ENCODE measurements at regions not wholly inside any gene's neighbourhood (a gene's known extent, or its start where the extent isn't known, plus 50 kb on each side); places are given as distances from the start of the nearest gene placed in this dataset.
"Not testable (repeated sequence)": the region's sequence is repeated elsewhere in the genome, so short reads cannot be mapped to it uniquely, and the experiment has no call there.

DNA sequence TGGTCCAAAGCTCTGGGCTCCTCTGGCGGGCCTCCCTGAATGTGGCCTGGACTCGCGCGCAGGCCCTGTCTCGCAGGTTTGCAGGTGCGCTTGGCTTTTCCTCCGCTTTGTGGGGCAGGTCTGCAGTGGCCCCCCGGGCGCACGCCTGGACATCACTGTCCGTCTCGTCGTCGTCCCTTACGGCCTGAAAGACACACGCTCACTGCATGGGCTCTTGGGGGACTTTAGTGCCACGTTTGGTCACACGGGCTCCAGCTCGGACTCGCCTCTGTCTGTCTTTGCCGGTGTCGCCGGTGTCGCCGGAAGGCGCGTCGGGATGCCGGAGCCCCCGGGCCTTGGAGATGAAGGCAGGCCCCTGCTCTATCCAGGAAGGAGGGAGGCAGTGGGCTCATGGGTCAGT lies 1419.9 kb upstream of the PCDH10 start:
- POLR2A ChIA-PET; H3K4me2 ChIP-seq (ENCODE audit: control insufficient read depth, insufficient read depth); FAIRE-seq; H3K9me3 ChIP-seq (replicated peaks; ENCODE audit: control insufficient read depth, insufficient read depth, low read length); SMC1A ChIA-PET (ENCODE audit: uncharacterized antibody, unreplicated experiment); ATAC-seq; H3K27me3 ChIP-seq (replicated peaks in 1 of 2; ENCODE audit: control insufficient read depth in 2 of 2, insufficient read depth in 2 of 2, low read length in 1 of 2); RAD21 ChIA-PET (ENCODE audit: unreplicated experiment); H3K79me2 ChIP-seq (ENCODE audit: control insufficient read depth, insufficient read depth, low read length); intact Hi-C loops (cut with micrococcal nuclease; ENCODE audit: unreplicated experiment); H3K27ac ChIP-seq (ENCODE audit: control insufficient read depth, insufficient read depth); H3K4me3 ChIP-seq; in situ Hi-C loops (cut with MboI); DNase-seq (ENCODE audit: low read depth, low spot score); H3K9ac ChIP-seq (ENCODE audit: control insufficient read depth, insufficient read depth, low read length); BruUV-seq (replicated peaks); H3K36me3 ChIP-seq (ENCODE audit: control insufficient read depth in 2 of 2, insufficient read depth in 2 of 2, low read length in 1 of 2); H3K4me1 ChIP-seq (ENCODE audit: control insufficient read depth, insufficient read depth, low read length); CTCF ChIA-PET; H2AFZ ChIP-seq (ENCODE audit: control insufficient read depth, low read depth, low read length); H4K20me1 ChIP-seq (ENCODE audit: control insufficient read depth, insufficient read depth): not testable (repeated sequence)
- WGBS (ENCODE audit: insufficient coverage, insufficient replicate concordance, low lambda C conversion rate, missing lambda C conversion rate), result 93% methylated on average over 23 of the region's 30 CpGs

DNA sequence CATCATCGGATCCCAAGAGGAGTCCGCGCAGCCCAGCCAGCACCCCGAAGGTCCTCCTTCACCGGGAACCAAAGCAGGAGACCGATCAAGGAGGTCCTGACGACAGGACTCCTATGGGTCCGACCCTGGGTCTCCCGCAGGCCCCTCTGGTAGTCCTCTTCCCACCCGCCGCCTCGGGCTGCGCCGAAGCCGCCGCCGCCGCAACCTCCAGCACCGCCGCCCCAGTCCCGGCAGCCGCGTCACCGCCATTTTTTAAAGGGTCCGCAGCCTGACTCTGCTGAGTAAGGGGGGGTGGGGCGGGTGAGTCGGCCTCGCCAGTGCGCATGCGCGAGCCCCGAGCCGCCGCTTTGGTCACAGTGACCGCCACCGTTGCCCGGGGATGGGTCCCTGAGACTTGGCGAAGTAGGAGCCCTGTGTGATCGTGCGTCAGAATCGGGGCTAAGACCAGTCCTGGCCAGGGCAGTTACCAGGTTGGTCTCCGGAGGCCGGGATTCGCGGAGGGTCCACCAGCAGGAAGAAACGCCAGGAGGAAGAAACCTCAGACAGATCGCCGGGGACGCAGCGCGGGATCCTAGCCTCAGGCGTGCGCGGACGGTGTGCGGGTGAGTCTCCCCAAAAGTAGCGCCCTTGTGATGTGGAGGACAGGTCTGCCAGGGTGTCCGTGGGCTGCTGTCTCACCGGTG lies 1419.2 kb upstream of the PCDH10 start:
- WGBS (ENCODE audit: insufficient coverage, insufficient replicate concordance, low lambda C conversion rate, missing lambda C conversion rate), result 86% methylated on average over 57 of the region's 59 CpGs
- CTCF ChIA-PET; H4K20me1 ChIP-seq (ENCODE audit: control insufficient read depth, insufficient read depth); H3K27me3 ChIP-seq (replicated peaks in 1 of 2; ENCODE audit: control insufficient read depth in 2 of 2, insufficient read depth in 2 of 2, low read length in 1 of 2); SMC1A ChIA-PET (ENCODE audit: uncharacterized antibody, unreplicated experiment); POLR2A ChIA-PET; RAD21 ChIA-PET (ENCODE audit: unreplicated experiment); H2AFZ ChIP-seq (ENCODE audit: control insufficient read depth, low read depth, low read length); H3K79me2 ChIP-seq (ENCODE audit: control insufficient read depth, insufficient read depth, low read length); H3K4me1 ChIP-seq (ENCODE audit: control insufficient read depth, insufficient read depth, low read length); H3K4me2 ChIP-seq (ENCODE audit: control insufficient read depth, insufficient read depth); in situ Hi-C loops (cut with MboI); FAIRE-seq; ATAC-seq; H3K27ac ChIP-seq (ENCODE audit: control insufficient read depth, insufficient read depth); H3K4me3 ChIP-seq; BruUV-seq (replicated peaks); H3K9me3 ChIP-seq (replicated peaks; ENCODE audit: control insufficient read depth, insufficient read depth, low read length); intact Hi-C loops (cut with micrococcal nuclease; ENCODE audit: unreplicated experiment); DNase-seq (ENCODE audit: low read depth, low spot score); H3K36me3 ChIP-seq (ENCODE audit: control insufficient read depth in 2 of 2, insufficient read depth in 2 of 2, low read length in 1 of 2); H3K9ac ChIP-seq (ENCODE audit: control insufficient read depth, insufficient read depth, low read length): not testable (repeated sequence)

DNA sequence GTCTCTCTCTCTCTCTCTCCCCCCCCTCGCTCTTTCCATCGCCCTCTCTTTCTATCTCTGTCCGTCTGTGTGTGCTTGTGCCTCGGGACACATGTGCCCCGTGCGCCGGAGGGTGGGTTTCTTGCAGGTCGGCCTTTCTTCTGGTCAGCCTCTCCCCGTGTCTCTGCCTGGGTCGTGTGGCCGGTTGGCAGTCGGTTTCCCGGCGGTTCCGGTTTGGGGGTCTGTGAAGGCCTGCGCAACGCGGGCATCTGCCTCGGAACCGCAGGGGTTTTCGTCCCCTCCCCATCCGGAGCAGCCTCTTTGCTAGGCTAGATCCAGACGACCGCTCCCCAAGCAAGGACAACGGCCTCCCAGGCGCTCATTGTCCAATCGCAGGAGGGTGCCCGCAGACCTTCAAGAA lies 1418.5 kb upstream of the PCDH10 start:
- H3K36me3 ChIP-seq (ENCODE audit: control insufficient read depth in 2 of 2, insufficient read depth in 2 of 2, low read length in 1 of 2); H3K9ac ChIP-seq (ENCODE audit: control insufficient read depth, insufficient read depth, low read length); CTCF ChIA-PET; H3K27me3 ChIP-seq (replicated peaks in 1 of 2; ENCODE audit: control insufficient read depth in 2 of 2, insufficient read depth in 2 of 2, low read length in 1 of 2); H3K4me2 ChIP-seq (ENCODE audit: control insufficient read depth, insufficient read depth); POLR2A ChIA-PET; RAD21 ChIA-PET (ENCODE audit: unreplicated experiment); H4K20me1 ChIP-seq (ENCODE audit: control insufficient read depth, insufficient read depth); H3K79me2 ChIP-seq (ENCODE audit: control insufficient read depth, insufficient read depth, low read length); in situ Hi-C loops (cut with MboI); SMC1A ChIA-PET (ENCODE audit: uncharacterized antibody, unreplicated experiment); DNase-seq (ENCODE audit: low read depth, low spot score); intact Hi-C loops (cut with micrococcal nuclease; ENCODE audit: unreplicated experiment); H3K27ac ChIP-seq (ENCODE audit: control insufficient read depth, insufficient read depth); FAIRE-seq; BruUV-seq (replicated peaks); H3K9me3 ChIP-seq (replicated peaks; ENCODE audit: control insufficient read depth, insufficient read depth, low read length); H3K4me3 ChIP-seq; ATAC-seq; H2AFZ ChIP-seq (ENCODE audit: control insufficient read depth, low read depth, low read length); H3K4me1 ChIP-seq (ENCODE audit: control insufficient read depth, insufficient read depth, low read length): not testable (repeated sequence)
- 88% methylated on average over 19 of the region's 28 CpGs for WGBS (ENCODE audit: insufficient coverage, insufficient replicate concordance, low lambda C conversion rate, missing lambda C conversion rate)

DNA sequence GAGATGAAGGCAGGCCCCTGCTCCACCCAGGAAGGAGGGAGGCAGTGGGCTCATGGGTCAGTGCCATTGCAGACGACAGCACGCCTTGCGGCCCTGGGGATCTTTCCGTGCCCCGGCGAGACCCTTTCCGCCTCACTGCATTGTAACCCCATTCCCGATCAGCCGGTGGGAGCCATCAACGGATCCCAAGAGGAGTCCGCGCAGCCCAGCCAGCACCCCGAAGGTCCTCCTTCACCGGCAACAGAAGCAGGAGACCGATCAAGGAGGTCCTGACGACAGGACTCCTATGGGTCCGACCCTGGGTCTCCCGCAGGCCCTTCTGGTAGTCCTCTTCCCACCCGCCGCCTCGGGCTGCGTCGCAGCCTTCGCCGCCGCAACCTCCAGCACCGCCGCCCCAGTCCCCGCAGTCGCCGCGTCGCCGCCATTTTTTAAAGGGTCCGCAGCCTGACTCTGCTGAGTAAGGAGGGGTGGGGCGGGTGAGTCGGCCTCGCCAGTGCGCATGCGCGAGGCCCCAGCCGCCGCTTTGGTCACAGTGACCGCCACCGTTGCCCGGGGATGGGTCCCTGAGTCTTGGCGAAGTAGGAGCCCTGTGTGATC lies 1417.0 kb upstream of the PCDH10 start:
- H4K20me1 ChIP-seq (ENCODE audit: control insufficient read depth, insufficient read depth); BruUV-seq (replicated peaks); H2AFZ ChIP-seq (ENCODE audit: control insufficient read depth, low read depth, low read length); H3K4me2 ChIP-seq (ENCODE audit: control insufficient read depth, insufficient read depth); ATAC-seq; DNase-seq (ENCODE audit: low read depth, low spot score); H3K4me3 ChIP-seq; H3K9me3 ChIP-seq (replicated peaks; ENCODE audit: control insufficient read depth, insufficient read depth, low read length); RAD21 ChIA-PET (ENCODE audit: unreplicated experiment); H3K9ac ChIP-seq (ENCODE audit: control insufficient read depth, insufficient read depth, low read length); H3K4me1 ChIP-seq (ENCODE audit: control insufficient read depth, insufficient read depth, low read length); H3K27me3 ChIP-seq (replicated peaks in 1 of 2; ENCODE audit: control insufficient read depth in 2 of 2, insufficient read depth in 2 of 2, low read length in 1 of 2); CTCF ChIA-PET; intact Hi-C loops (cut with micrococcal nuclease; ENCODE audit: unreplicated experiment); POLR2A ChIA-PET; H3K36me3 ChIP-seq (ENCODE audit: control insufficient read depth in 2 of 2, insufficient read depth in 2 of 2, low read length in 1 of 2); H3K79me2 ChIP-seq (ENCODE audit: control insufficient read depth, insufficient read depth, low read length); H3K27ac ChIP-seq (ENCODE audit: control insufficient read depth, insufficient read depth); in situ Hi-C loops (cut with MboI); SMC1A ChIA-PET (ENCODE audit: uncharacterized antibody, unreplicated experiment); FAIRE-seq: not testable (repeated sequence)
- WGBS (ENCODE audit: insufficient coverage, insufficient replicate concordance, low lambda C conversion rate, missing lambda C conversion rate), result 88% methylated on average over 20 of the region's 47 CpGs

Data from GM12878 (cell line).